B cell (primary cell): ENCODE measurements at regions not wholly inside any gene's neighbourhood (a gene's known extent, or its start where the extent isn't known, plus 50 kb on each side); places are given as distances from the start of the nearest gene placed in this dataset.

Experiments used
- ATAC-seq: fragments of 200-7000 bp; cut with Tn5 transposase; one replicate; pipeline ENCODE4 v1.10.0; 2021; ENCODE audit warnings: low read depth, mild to moderate bottlenecking, moderate number of reproducible peaks, moderate library complexity
- CTCF ChIA-PET: fragments of 350-600 bp; sonication (Branson Sonifier 250); formaldehyde crosslinking; loops from one replicate; lab custom pipeline; 2021; ENCODE audit warnings: antibody characterized with exemption, inconsistent platforms; lab: Charles Lee
- POLR2A ChIA-PET: fragments of 350-600 bp; sonication (Branson Sonifier 250); formaldehyde crosslinking; loops from one replicate; lab custom pipeline; 2021; ENCODE audit warnings: antibody characterized with exemption; lab: Charles Lee
- DNase-seq: peaks from one replicate; pipeline ENCODE4 v3.0.0; 2013
- H2AFZ ChIP-seq: 2 replicates; pipeline ENCODE4 v1.6.1; 2012; ENCODE audit warnings: mild to moderate bottlenecking, low read depth, low read length; ENCODE audit not compliant: insufficient read depth, poor library complexity, severe bottlenecking
- H3K27ac ChIP-seq, 2 donors: 1 replicate in 1 of 2; 2 replicates in 1 of 2; pipeline ENCODE4 v1.5.1; 2012 to 2013; ENCODE audit warnings: low read length in 2 of 2, mild to moderate bottlenecking in 2 of 2, moderate library complexity in 1 of 2
- H3K27me3 ChIP-seq, 4 experiments: fragments of 200-600 bp in 1 of 4; sonication (generic) in 1 of 4; replicated peaks in 1 of 4; 1 replicate in 2 of 4; 2 replicates in 2 of 4; pipeline versions ENCODE4 v1.6.1 to v1.7.0; 2013 to 2016; ENCODE audit warnings: low read length in 3 of 4, mild to moderate bottlenecking in 2 of 4, mixed read lengths in 1 of 4, moderate library complexity in 1 of 4; ENCODE audit not compliant: insufficient read depth in 4 of 4, control insufficient read depth in 3 of 4; ENCODE audit errors: control extremely low read depth in 1 of 4
- H3K36me3 ChIP-seq, 2 experiments: replicated peaks in 1 of 2; 1 replicate in 1 of 2; 2 replicates in 1 of 2; pipeline versions ENCODE4 v1.6.1 to v1.7.1; 2013; ENCODE audit warnings: low read length in 1 of 2; ENCODE audit not compliant: insufficient read depth in 2 of 2, control insufficient read depth in 1 of 2; ENCODE audit errors: control extremely low read depth in 1 of 2, extremely low read depth in 1 of 2
- H3K4me1 ChIP-seq, 2 donors: fragments of 200-600 bp in 1 of 2; sonication (generic) in 1 of 2; 1 replicate in 1 of 2; 2 replicates in 1 of 2; pipeline versions ENCODE4 v1.5.1 to v1.6.1; 2013 to 2017; ENCODE audit warnings: low read length in 2 of 2; ENCODE audit not compliant: control insufficient read depth in 2 of 2, insufficient read depth in 2 of 2
- H3K4me2 ChIP-seq: replicated peaks from 2 replicates; pipeline ENCODE3; 2012; ENCODE audit warnings: mild to moderate bottlenecking, low read depth, low read length; ENCODE audit not compliant: poor library complexity, severe bottlenecking
- H3K4me3 ChIP-seq, 5 experiments: fragments of 200-600 bp in 1 of 5; sonication (generic) in 1 of 5; 1 replicate in 3 of 5; 2 replicates in 2 of 5; pipeline versions ENCODE4 v1.5.1 to v1.7.0; 2011 to 2016; ENCODE audit warnings: low read length in 4 of 5, mild to moderate bottlenecking in 4 of 5, low read depth in 2 of 5, control low read depth in 1 of 5, moderate library complexity in 1 of 5; ENCODE audit not compliant: insufficient read depth in 1 of 5; ENCODE audit errors: control extremely low read depth in 1 of 5, extremely low read depth in 1 of 5
- H3K79me2 ChIP-seq: fragments of 200-600 bp; sonication (generic); one replicate; pipeline ENCODE4 v1.6.0; 2016; ENCODE audit warnings: low read length; ENCODE audit not compliant: control insufficient read depth, insufficient read depth
- H3K9ac ChIP-seq: fragments of 200-600 bp; sonication (generic); 2 replicates; pipeline ENCODE4 v1.6.1; 2017; ENCODE audit warnings: mild to moderate bottlenecking, low read length, moderate library complexity
- H3K9me3 ChIP-seq, 3 donors: one replicate each; pipeline versions ENCODE4 v1.6.1 to v1.7.1; 2013; ENCODE audit warnings: low read length in 2 of 3; ENCODE audit not compliant: control insufficient read depth in 2 of 3, insufficient read depth in 1 of 3; ENCODE audit errors: control extremely low read depth in 1 of 3
- H4K20me1 ChIP-seq: 2 replicates; pipeline ENCODE4 v1.6.0; 2012; ENCODE audit warnings: mild to moderate bottlenecking, low read length; ENCODE audit not compliant: insufficient read depth, control insufficient read depth, poor library complexity, severe bottlenecking
- H3K27ac Mint-ChIP-seq: one replicate; pipeline ENCODE4 v1.8.0; 2021; ENCODE audit warnings: mixed read lengths
- H3K27me3 Mint-ChIP-seq: one replicate; pipeline ENCODE4 v1.8.0; 2021; ENCODE audit warnings: mixed read lengths
- H3K4me1 Mint-ChIP-seq: one replicate; pipeline ENCODE4 v1.8.0; 2021; ENCODE audit warnings: mixed read lengths
- H3K4me3 Mint-ChIP-seq: one replicate; pipeline ENCODE4 v1.8.0; 2021; ENCODE audit warnings: mixed read lengths
- H3K9me3 Mint-ChIP-seq: one replicate; pipeline ENCODE4 v1.8.0; 2022; ENCODE audit warnings: mixed read lengths; ENCODE audit not compliant: insufficient read depth
- CTCF ChIP-seq: fragments of 200-600 bp; IDR thresholded peaks from one replicate; pipeline ENCODE4 v1.8.0; 2022; ENCODE audit warnings: antibody characterized with exemption, mild to moderate bottlenecking
- EZH2 ChIP-seq: IDR thresholded peaks from 2 replicates; pipeline ENCODE4 v1.6.1; 2012; ENCODE audit warnings: borderline replicate concordance, low read depth, mild to moderate bottlenecking, moderate library complexity, low read length; ENCODE audit not compliant: insufficient read depth, poor library complexity, severe bottlenecking
- WGBS: methylation state at CpG from one replicate; pipeline ENCODE4 v1.1.5; 2013; ENCODE audit warnings: missing lambda C conversion rate; ENCODE audit not compliant: insufficient coverage; 5-methylcytosine and 5-hydroxymethylcytosine counted together
- intact Hi-C: fragments of 100-400 bp; cut with micrococcal nuclease; formaldehyde crosslinking; loops from one replicate; pipeline ENCODE4 v1.10.0; 2022

- DNase-seq (no peak), ATAC-seq (no peak)
- Mint-ChIP-seq H3K4me3 (no peak overlapping the region), H3K27me3 (no peaks in the 10 kb centered on the region), H3K27ac (no peak overlapping the region), H3K4me1 (no peaks in the 10 kb centered on the region), H3K9me3 (no peaks in the 10 kb centered on the region)
- Histone ChIP-seq H3K4me3 (no peak overlapping the region), H3K36me3 (no peaks in the 10 kb centered on the region), H3K9me3 (peaks cover 0 to 19% (median 0%) of the 10 kb centered on the region in 3 donors), H3K27me3 (no peaks in the 10 kb centered on the region), H3K27ac (no peak overlapping the region), H3K79me2 (no peaks in the 10 kb centered on the region), H3K4me1 (no peaks in the 10 kb centered on the region), H4K20me1 (no peaks in the 10 kb centered on the region), H3K4me2 (no peak overlapping the region), H2AFZ (no peak overlapping the region), H3K9ac (no peak overlapping the region)
- intact Hi-C loops: no loop called here
- TF ChIP-seq CTCF (no peak), EZH2 (no peak)
- WGBS: 91% methylated on average over 24 of the region's 24 CpGs
- POLR2A ChIA-PET: no interaction called here
- CTCF ChIA-PET: no interaction called here
These were observed 211.3 kb upstream of the IRX4 start for GRCh38 chr5:2093859-2094615.

GRCh38 chr5:2091921-2092320 lies 209.2 kb upstream of the IRX4 start:
- WGBS: no CpG with 5 or more reads among the region's 4 CpGs
- no peak overlapping the region for H3K27ac Mint-ChIP-seq
- Histone ChIP-seq H3K9ac (no peak overlapping the region), H4K20me1 (no peaks in the 10 kb centered on the region), H3K79me2 (no peaks in the 10 kb centered on the region), H3K36me3 (no peaks in the 10 kb centered on the region), H3K4me3 (no peak overlapping the region), H3K9me3 (peaks cover 0 to 14% (median 0%) of the 10 kb centered on the region in 3 donors), H3K4me2 (no peak overlapping the region), H3K27me3 (no peaks in the 10 kb centered on the region), H3K27ac (no peak overlapping the region), H3K4me1 (no peaks in the 10 kb centered on the region), H2AFZ (no peak overlapping the region)
- TF ChIP-seq CTCF (no peak), EZH2 (no peak)
- no peaks in the 10 kb centered on the region for H3K27me3 Mint-ChIP-seq
- no peak for ATAC-seq
- intact Hi-C loops: no loop called here
- DNase-seq: no peak
- ChIA-PET CTCF (no interaction called here), POLR2A (no interaction called here)
- no peak overlapping the region for H3K4me3 Mint-ChIP-seq
- no peaks in the 10 kb centered on the region for H3K9me3 Mint-ChIP-seq
- no peaks in the 10 kb centered on the region for H3K4me1 Mint-ChIP-seq
